HK-2 (cell line): ENCODE measurements at regions not wholly inside any gene's neighbourhood (a gene's known extent, or its start where the extent isn't known, plus 50 kb on each side); places are given as distances from the start of the nearest gene placed in this dataset.

Experiments
- DNase-seq: peaks from one replicate; pipeline ENCODE4 v3.0.0-alpha.2; 2018; ENCODE audit not compliant: unreplicated experiment

DNA sequence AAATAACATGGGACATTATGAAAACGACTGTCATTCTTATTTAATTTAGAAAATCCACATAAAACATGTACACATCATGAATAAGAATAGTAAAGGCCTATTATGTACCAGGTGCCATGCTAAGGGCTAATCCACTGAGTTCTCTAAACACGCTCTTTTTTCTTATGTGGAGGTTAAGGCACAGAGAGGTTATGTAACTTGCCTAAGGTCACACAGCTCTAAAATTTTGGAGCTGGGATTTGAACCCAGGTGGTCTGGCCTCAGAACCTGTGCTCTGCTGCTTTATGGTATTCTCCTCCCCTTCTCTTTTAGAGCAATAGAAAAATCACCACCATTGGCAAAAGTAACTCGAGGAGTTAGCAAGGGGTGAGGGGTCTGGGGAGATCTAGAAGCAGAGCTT lies 156.9 kb upstream of the ZNF536 start:
- no peak for DNase-seq

DNA sequence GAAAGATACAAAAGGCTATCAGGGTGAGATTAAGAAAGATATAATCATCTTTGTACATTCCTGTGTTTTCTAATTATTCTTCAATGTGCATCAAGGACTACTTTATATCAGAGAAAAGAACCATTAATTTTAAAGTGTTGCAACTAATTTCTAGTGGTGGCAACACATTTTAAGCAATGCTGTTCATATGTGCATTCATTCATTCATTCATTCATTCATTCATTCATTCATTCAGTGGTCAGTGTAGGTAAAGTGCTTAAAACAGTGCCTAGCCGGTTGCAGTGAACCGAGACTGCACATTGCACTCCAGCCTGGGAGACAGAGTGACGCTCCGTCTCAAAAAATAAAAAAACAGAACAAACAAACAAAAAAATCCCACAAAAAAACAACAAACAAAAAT lies 155.7 kb upstream of the ZNF536 start:
- no peak for DNase-seq

- DNase-seq = no peak
These were observed 154.7 kb upstream of the ZNF536 start for GRCh38 chr19:30217461-30217860.

GRCh38 chr19:30219702-30220101 lies 152.5 kb upstream of the ZNF536 start:
- DNase-seq = no peak

GRCh38 chr19:30221176-30221575 lies 151.0 kb upstream of the ZNF536 start:
- DNase-seq = no peak

- DNase-seq = no peak
These were observed 149.7 kb upstream of the ZNF536 start for GRCh38 chr19:30222428-30222873.

- DNase-seq = no peak
These were observed 149.0 kb upstream of the ZNF536 start for GRCh38 chr19:30222992-30223865.

GRCh38 chr19:30223866-30224688 lies 148.1 kb upstream of the ZNF536 start:
- no peak for DNase-seq

DNA sequence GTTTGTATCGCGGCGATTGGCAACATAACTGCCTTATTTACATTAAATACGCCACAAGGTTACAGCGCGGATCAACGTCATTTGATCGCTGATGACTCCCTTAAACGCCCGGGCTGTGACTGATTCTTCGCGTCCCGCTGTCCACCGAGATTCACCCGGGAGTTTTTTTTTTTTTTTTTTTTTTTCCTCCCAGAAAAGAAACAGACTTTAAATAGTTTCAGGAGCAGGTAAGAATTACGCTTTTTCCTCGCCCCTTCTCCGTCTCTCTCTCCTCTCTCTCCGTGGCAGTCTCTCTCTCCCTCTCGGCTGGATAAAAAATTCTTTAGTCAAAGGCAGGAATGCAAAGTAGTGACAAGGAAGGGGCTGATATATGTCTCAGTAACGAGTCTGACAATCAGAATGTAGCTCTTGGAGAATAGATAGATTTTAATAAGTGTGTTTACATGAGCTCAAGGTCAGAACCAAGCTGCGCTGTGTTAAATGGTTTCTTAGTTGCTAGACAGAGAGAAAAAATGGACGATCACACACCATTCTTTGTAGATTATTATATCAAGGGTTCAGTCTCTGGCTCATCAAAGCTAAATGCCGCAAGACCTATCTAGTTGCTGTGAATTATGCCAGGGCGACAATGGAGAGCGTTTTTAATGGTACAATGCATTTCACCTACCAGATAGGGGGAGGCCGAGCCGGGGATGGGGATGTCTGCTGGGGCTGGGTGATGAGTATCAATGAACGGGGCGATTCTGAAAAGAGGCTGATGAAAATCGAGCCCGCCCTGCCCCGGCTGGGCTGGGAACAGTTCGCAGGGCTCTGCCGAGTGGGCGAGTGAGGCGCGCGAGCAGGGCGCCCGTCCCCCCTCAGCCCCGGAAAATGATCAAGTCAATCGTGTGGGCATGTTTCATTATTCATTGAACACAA lies 147.2 kb upstream of the ZNF536 start:
- no peak for DNase-seq

DNA sequence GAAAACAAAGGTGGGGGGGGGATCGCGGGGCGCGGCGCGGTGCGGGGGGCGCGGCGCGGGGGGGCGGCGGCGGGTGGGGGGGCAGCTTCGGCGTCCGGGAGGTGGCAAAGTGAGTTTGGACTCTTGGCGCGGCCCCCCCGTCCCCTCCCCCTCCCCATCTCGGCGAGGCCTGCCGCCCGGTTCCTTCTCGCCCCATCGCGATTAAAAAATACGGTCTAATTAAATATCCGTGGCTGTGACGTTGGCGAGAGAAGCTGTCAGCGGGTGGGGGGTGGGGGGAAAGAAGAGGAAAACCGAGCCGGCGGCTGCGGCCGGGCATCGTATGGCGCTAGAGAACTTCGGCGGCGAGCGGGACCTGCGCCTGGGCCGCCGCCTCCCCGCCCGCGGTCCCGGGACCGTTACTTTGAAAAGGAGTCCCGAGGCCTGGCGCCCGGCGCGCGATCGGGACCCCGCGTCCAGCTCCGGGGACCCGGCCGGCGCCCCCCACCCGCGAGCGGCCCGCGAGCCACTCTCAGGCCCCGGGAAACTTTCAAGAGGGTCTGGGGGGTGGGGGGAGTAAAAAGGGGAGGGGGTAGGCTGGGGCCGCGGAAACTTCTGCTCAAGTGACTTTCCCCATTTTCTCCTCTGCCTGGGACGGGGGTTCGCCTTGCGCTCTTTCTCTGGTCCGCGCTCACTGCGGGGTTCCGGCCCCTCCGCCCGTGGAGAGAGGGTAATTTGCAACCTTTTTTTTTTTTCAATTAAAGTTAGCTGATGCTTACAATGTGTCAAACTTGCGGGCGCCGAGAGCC lies 146.3 kb upstream of the ZNF536 start:
- no peak for DNase-seq

DNA sequence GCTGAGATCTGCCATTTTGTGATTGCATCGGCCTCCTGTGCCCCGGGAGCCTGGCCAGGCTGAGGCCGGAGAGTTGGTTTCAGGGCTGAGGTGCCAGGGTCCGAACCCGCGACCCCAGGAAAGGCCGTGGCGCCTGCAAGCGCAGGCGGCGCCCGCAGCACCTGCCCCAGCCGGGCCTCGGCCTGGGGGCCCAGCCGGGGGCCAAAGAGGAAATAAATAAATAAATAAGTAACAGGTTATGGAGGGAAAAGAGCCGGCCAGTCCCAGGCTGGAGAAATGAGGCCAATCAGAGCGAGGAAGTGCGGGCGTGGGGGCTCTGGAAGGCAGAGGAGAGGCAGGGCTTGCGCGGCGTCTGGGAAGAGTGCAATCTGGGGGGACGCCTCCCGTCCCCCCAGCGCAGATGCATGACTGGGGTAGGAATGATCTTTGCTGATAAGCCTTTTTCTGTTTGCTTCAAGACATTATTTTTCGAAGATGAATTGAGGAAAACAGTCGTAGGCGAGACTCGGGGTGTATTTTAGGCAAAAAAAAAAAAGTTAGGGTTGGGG lies 145.6 kb upstream of the ZNF536 start:
- DNase-seq = no peak

DNA sequence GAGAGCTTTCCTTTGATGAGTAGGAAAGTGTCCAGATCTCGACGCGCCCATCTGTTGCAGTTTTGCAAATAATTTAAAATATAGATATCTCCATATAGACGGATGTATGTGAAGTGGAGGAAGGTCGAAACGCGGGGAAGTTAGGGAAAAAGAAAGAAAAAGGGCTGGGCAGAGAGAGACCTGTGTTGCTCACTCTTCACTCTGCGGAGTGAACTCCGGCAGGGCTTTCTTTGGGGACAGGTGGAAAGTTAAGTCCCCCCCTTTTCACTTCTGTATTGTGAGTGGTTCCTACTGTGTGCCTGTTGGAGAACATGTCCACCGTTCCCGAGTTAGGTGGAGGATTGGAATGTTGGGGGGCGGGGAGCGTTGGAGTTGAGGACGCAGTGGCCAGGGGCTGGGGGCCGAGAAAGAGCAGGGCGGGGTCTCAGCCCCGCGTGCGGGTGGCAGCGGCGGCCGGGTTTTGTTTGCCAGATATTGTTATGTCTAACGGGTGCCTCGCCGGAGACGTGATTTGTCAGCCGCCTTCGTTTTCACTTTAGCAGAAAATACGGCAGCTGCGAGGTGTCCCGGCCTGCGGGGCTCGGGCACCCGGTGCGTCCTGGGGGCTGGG lies 145.1 kb upstream of the ZNF536 start:
- DNase-seq = no peak

- DNase-seq = peak; percentile 58
These were observed 144.5 kb upstream of the ZNF536 start for GRCh38 chr19:30227661-30228112.

DNA sequence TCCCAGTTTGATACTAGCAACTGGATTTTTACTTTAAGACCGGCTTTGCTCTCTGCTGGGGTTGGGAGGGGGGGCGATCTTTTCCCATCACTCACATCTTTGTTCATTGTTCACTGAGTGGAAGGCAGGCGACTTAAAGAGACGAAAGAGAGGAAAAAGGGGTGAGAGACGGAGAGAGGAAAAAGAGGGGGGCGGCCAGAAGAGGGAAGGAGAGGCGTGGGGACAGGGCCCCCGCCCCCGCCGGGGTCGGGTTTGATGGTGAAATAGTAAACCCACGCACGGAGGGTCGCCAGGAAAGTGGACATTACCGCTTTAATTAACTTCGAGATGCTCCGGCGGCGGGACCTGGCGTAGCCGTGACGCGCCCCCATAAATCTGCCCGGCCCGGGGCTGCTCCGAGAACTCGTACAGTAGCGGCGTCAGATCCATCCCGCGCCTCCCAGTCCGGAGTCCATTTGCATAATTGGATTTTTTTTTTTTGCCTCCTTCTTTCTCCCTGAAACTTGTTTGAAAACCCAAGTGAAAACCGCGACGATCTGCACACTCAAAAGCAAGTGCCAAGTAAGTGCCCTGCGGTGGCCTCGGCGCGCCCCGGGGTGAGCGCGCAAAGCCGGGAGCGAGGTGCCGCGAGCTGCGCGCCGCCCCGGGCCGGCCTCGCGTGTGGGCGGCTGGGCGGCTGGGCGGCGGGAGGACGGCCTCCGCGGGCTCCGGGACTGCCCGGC lies 143.9 kb upstream of the ZNF536 start:
- no peak for DNase-seq

- DNase-seq = no peak
These were observed 143.2 kb upstream of the ZNF536 start for GRCh38 chr19:30228835-30229524.

- DNase-seq = no peak
These were observed 142.5 kb upstream of the ZNF536 start for GRCh38 chr19:30229525-30230174.

- DNase-seq = no peak
These were observed 140.5 kb upstream of the ZNF536 start for GRCh38 chr19:30231408-30232318.
